C1 segment of cervical spinal cord (tissue), 14 donors: ENCODE measurements at regions not wholly inside any gene's neighbourhood (a gene's known extent, or its start where the extent isn't known, plus 50 kb on each side); places are given as distances from the start of the nearest gene placed in this dataset.

Experiments used
- DNase-seq, 14 donors: peaks; one replicate each; lab custom pipeline; 2025; lab: John Stamatoyannopoulos, UW

- no peak for DNase-seq
These were observed 802.6 kb upstream of the CELF4 start for GRCh38 chr18:38368246-38368645.

GRCh38 chr18:38367473-38367872 lies 801.9 kb upstream of the CELF4 start:
- no peak for DNase-seq

GRCh38 chr18:38362286-38362792 lies 796.7 kb upstream of the CELF4 start:
- peak in 2 of 14 donors; percentile 1 to 88 for DNase-seq

- no peak for DNase-seq
These were observed 793.4 kb upstream of the CELF4 start for GRCh38 chr18:38358805-38359657.

- DNase-seq = no peak
These were observed 787.6 kb upstream of the CELF4 start for GRCh38 chr18:38353149-38353548.

GRCh38 chr18:38350141-38350540 lies 784.5 kb upstream of the CELF4 start:
- no peak for DNase-seq

- DNase-seq = no peak
These were observed 765.0 kb upstream of the CELF4 start for GRCh38 chr18:38330573-38330972.

GRCh38 chr18:38329145-38329544 lies 763.5 kb upstream of the CELF4 start:
- DNase-seq = no peak

- DNase-seq = no peak
These were observed 756.6 kb upstream of the CELF4 start for GRCh38 chr18:38322206-38322605.

- no peak for DNase-seq
These were observed 755.7 kb upstream of the CELF4 start for GRCh38 chr18:38321262-38321661.

GRCh38 chr18:38318416-38318815 lies 752.8 kb upstream of the CELF4 start:
- DNase-seq = no peak

GRCh38 chr18:38313831-38314230 lies 748.2 kb upstream of the CELF4 start:
- no peak for DNase-seq

- no peak for DNase-seq
These were observed 746.9 kb upstream of the CELF4 start for GRCh38 chr18:38312532-38312931.

- DNase-seq = no peak
These were observed 745.3 kb upstream of the CELF4 start for GRCh38 chr18:38310936-38311335.

- DNase-seq = peak in 1 of 14 donors; percentile 83
These were observed 742.3 kb upstream of the CELF4 start for GRCh38 chr18:38307914-38308313.

- DNase-seq = peak in 1 of 14 donors; percentile 94
These were observed 740.4 kb upstream of the CELF4 start for GRCh38 chr18:38305961-38306360.

- DNase-seq = no peak
These were observed 736.0 kb upstream of the CELF4 start for GRCh38 chr18:38301621-38302020.

- DNase-seq = peak in 1 of 14 donors; percentile 80
These were observed 732.3 kb upstream of the CELF4 start for GRCh38 chr18:38297910-38298309.

GRCh38 chr18:38290229-38290628 lies 724.6 kb upstream of the CELF4 start:
- DNase-seq = no peak

- no peak for DNase-seq
These were observed 719.4 kb upstream of the CELF4 start for GRCh38 chr18:38284972-38285371.

- DNase-seq = no peak
These were observed 697.5 kb upstream of the CELF4 start for GRCh38 chr18:38263066-38263465.

- DNase-seq = peak in 1 of 14 donors; percentile 96
These were observed 697.1 kb upstream of the CELF4 start for GRCh38 chr18:38262661-38263060.

- no peak for DNase-seq
These were observed 692.1 kb upstream of the CELF4 start for GRCh38 chr18:38257661-38258060.
